Astrocyte of the cerebellum (primary cell): ENCODE measurements at regions not wholly inside any gene's neighbourhood (a gene's known extent, or its start where the extent isn't known, plus 50 kb on each side); places are given as distances from the start of the nearest gene placed in this dataset.

Source experiments
- DNase-seq: peaks from one replicate; pipeline ENCODE4 v3.0.0-alpha.2; 2011; ENCODE audit warnings: low read depth
- H3K4me3 ChIP-seq: 2 replicates; pipeline ENCODE4 v1.5.1; 2011; ENCODE audit warnings: mild to moderate bottlenecking, low read depth, low read length, moderate library complexity
- in situ Hi-C: cut with HindIII; loops from 2 replicates; pipeline ENCODE4 v1.10.0; 2017; ENCODE audit warnings: low sequenced_read_pairs
- TF ChIP-seq, protein P1 (sequence below): IDR thresholded peaks from 2 replicates; pipeline ENCODE4 v1.5.1; 2012; ENCODE audit warnings: low read length, low read depth, moderate library complexity, mild to moderate bottlenecking; ENCODE audit errors: missing control alignments

- TF ChIP-seq, protein P1, sequence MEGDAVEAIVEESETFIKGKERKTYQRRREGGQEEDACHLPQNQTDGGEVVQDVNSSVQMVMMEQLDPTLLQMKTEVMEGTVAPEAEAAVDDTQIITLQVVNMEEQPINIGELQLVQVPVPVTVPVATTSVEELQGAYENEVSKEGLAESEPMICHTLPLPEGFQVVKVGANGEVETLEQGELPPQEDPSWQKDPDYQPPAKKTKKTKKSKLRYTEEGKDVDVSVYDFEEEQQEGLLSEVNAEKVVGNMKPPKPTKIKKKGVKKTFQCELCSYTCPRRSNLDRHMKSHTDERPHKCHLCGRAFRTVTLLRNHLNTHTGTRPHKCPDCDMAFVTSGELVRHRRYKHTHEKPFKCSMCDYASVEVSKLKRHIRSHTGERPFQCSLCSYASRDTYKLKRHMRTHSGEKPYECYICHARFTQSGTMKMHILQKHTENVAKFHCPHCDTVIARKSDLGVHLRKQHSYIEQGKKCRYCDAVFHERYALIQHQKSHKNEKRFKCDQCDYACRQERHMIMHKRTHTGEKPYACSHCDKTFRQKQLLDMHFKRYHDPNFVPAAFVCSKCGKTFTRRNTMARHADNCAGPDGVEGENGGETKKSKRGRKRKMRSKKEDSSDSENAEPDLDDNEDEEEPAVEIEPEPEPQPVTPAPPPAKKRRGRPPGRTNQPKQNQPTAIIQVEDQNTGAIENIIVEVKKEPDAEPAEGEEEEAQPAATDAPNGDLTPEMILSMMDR: no peak
These were observed 130.8 kb upstream of the ID2 start for GRCh38 chr2:8550937-8551621.

DNA sequence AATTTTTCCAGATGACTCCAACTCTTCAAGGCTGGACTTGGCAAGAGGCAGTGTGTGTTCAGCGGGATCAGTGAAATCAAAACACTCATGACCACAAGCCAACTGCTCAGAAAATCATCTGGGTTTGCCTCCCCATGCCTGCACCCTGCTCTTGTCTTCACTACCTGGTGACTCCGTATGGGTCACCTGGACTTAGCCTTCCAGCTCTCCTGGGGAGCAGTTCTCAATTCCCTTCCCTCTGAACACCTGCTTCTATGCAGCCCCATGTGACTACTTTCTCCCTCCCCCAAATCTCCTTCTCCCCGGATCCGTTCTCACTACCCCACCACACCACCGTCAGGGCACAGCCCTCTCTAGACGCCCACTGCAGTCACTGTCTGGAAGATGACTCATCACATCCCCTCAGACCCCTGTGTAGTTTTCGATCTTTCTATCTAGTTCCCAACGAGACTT, 130.2 kb upstream of the ID2 start:
- no peak overlapping the region for H3K4me3 ChIP-seq
- no peak for DNase-seq
- TF ChIP-seq, protein P1: no peak
- in situ Hi-C loops: no loop called here

More at GRCh38 chr2:8550937-8551621, 130.8 kb upstream of the ID2 start:
- H3K4me3 ChIP-seq: no peak overlapping the region
- DNase-seq: no peak
- in situ Hi-C loops: no loop called here

- no peak overlapping the region for H3K4me3 ChIP-seq
- TF ChIP-seq, protein P1: no peak
- no peak for DNase-seq
- in situ Hi-C loops: no loop called here
These were observed 129.5 kb upstream of the ID2 start for GRCh38 chr2:8552293-8552801.

- TF ChIP-seq, protein P1: no peak
- H3K4me3 ChIP-seq: no peak overlapping the region
- in situ Hi-C loops: no loop called here
- DNase-seq: no peak
These were observed 128.2 kb upstream of the ID2 start for GRCh38 chr2:8553643-8554042.

GRCh38 chr2:8554296-8554806, 127.5 kb upstream of the ID2 start:
- no peak overlapping the region for H3K4me3 ChIP-seq
- TF ChIP-seq, protein P1: no peak
- DNase-seq: no peak
- in situ Hi-C loops: no loop called here

GRCh38 chr2:8555543-8555942, 126.3 kb upstream of the ID2 start:
- TF ChIP-seq, protein P1: no peak
- no peak for DNase-seq
- H3K4me3 ChIP-seq: no peak overlapping the region
- in situ Hi-C loops: no loop called here
